ENCODE measurements at regions not wholly inside any gene's neighbourhood (a gene's known extent, or its start where the extent isn't known, plus 50 kb on each side); places are given as distances from the start of the nearest gene placed in this dataset.

DNA sequence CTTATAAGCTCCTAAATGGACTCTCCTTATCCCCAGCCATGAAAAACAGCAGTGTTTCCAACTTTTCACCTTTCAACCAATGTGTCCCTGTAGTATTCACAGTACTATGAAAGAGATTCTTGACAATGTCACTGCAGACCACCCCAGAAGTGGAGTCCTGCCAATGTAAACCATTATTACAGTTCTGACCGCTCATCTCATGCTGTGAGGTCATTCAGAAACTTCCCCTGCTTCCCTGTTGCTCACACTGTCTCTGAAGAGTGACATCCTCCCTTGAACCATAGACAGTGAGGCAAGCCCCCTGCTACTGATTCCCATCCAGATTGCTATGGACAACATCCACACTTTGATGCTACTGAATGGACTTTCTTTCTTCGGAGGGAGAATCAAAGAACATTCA lies 1523.7 kb upstream of the ACVR2A start:
- Histone ChIP-seq H3K4me1 (ENCODE audit: insufficient read depth, low read length) (no peaks in the 10 kb centered on the region), H3K36me3 (ENCODE audit: insufficient read depth, low read length) (no peaks in the 10 kb centered on the region), H3K4me3 (ENCODE audit: low read length) (no peak overlapping the region), H3K27me3 (ENCODE audit: control insufficient read depth in 1 of 2, insufficient read depth in 2 of 2, low read length in 2 of 2) (no peaks in the 10 kb centered on the region), H3K9me3 (ENCODE audit: control insufficient read depth in 1 of 2, insufficient read depth in 1 of 2, low read length in 2 of 2) (no peaks in the 10 kb centered on the region), H3K27ac (ENCODE audit: low read depth in 1 of 2, low read length in 2 of 2) (no peak overlapping the region)
- Mint-ChIP-seq H3K4me3 (no peak overlapping the region), H3K4me1 (ENCODE audit: low read depth) (no peaks in the 10 kb centered on the region), H3K36me3 (ENCODE audit: low read depth) (no peaks in the 10 kb centered on the region), H3K9me3 (peaks cover 3% of the 10 kb centered on the region), H3K27ac (no peak overlapping the region), H3K27me3 (no peaks in the 10 kb centered on the region)
- TF ChIP-seq, protein P1, sequence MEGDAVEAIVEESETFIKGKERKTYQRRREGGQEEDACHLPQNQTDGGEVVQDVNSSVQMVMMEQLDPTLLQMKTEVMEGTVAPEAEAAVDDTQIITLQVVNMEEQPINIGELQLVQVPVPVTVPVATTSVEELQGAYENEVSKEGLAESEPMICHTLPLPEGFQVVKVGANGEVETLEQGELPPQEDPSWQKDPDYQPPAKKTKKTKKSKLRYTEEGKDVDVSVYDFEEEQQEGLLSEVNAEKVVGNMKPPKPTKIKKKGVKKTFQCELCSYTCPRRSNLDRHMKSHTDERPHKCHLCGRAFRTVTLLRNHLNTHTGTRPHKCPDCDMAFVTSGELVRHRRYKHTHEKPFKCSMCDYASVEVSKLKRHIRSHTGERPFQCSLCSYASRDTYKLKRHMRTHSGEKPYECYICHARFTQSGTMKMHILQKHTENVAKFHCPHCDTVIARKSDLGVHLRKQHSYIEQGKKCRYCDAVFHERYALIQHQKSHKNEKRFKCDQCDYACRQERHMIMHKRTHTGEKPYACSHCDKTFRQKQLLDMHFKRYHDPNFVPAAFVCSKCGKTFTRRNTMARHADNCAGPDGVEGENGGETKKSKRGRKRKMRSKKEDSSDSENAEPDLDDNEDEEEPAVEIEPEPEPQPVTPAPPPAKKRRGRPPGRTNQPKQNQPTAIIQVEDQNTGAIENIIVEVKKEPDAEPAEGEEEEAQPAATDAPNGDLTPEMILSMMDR (IDR thresholded peaks at IDR 0.05), result no peak
- ATAC-seq (ENCODE audit: poor library complexity), result no peak
- CTCF ChIA-PET, result no interaction called here
- no peak for DNase-seq
- POLR2A ChIA-PET, result no interaction called here
- intact Hi-C loops (cut with DNase I, micrococcal nuclease), result no loop called here

DNA sequence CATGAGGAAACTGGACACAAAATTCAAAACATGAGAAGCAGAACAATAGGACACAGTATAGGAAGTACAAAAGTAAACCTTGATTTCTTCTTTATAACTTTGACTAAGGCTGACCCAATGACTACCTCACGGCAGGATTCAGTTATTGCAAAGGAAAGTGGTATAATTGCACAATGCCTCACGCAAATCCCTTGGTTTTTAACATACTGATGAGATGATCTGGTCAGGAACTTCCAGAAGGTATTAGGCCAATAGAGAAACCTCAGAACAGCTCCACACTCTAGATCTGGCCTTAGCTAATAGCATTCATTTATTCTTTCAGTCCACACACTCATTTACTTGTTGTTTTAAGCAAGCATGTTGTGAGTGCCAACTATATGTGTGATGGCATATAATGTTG lies 1526.9 kb upstream of the ACVR2A start:
- intact Hi-C loops (cut with DNase I, micrococcal nuclease), result no loop called here
- no peaks in the 10 kb centered on the region for H3K27me3 Mint-ChIP-seq

DNA sequence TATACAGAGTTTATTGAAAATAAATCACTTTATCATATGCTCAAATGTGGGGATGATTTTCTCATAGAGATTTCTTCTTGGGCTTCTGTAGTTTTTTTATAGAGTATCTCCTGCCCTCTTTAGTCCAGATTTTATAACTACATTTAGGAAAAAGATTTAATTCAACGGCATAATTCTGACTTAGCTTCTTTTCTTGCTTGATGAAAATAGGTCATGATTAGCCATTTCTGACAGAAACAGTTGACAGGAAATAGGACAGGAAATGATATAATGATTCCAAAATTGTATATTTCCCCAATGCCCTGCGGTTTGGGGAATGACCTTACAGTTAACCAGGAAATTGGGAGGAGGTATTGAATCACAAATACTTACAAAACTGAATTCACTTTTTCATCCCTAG lies 1531.9 kb upstream of the ACVR2A start:
- TF ChIP-seq, protein P1 (IDR thresholded peaks at IDR 0.05), result no peak
- H3K36me3 Mint-ChIP-seq (ENCODE audit: low read depth), result no peaks in the 10 kb centered on the region
- Histone ChIP-seq H3K27me3 (ENCODE audit: control insufficient read depth in 1 of 2, insufficient read depth in 2 of 2, low read length in 2 of 2) (no peaks in the 10 kb centered on the region), H3K36me3 (ENCODE audit: insufficient read depth, low read length) (no peaks in the 10 kb centered on the region), H3K4me3 (ENCODE audit: low read length) (no peak overlapping the region), H3K9me3 (ENCODE audit: control insufficient read depth in 1 of 2, insufficient read depth in 1 of 2, low read length in 2 of 2) (no peaks in the 10 kb centered on the region), H3K27ac (ENCODE audit: low read depth in 1 of 2, low read length in 2 of 2) (no peak overlapping the region), H3K4me1 (ENCODE audit: insufficient read depth, low read length) (no peaks in the 10 kb centered on the region)
- no peak overlapping the region for H3K4me3 Mint-ChIP-seq
- H3K27me3 Mint-ChIP-seq, result no peaks in the 10 kb centered on the region
- no peaks in the 10 kb centered on the region for H3K9me3 Mint-ChIP-seq
- intact Hi-C loops (cut with DNase I, micrococcal nuclease), result no loop called here
- H3K4me1 Mint-ChIP-seq (ENCODE audit: low read depth), result no peaks in the 10 kb centered on the region
- ChIA-PET CTCF (no interaction called here), POLR2A (no interaction called here)
- ATAC-seq (ENCODE audit: poor library complexity) (no peak), DNase-seq (no peak)
- H3K27ac Mint-ChIP-seq, result no peak overlapping the region

More for the DNA sequence above, 1526.9 kb upstream of the ACVR2A start:
- Mint-ChIP-seq H3K4me3 (no peak overlapping the region), H3K9me3 (peaks cover 3% of the 10 kb centered on the region), H3K36me3 (ENCODE audit: low read depth) (no peaks in the 10 kb centered on the region), H3K4me1 (ENCODE audit: low read depth) (no peaks in the 10 kb centered on the region), H3K27ac (no peak overlapping the region)
- H3K9me3 ChIP-seq (ENCODE audit: control insufficient read depth in 1 of 2, insufficient read depth in 1 of 2, low read length in 2 of 2), result no peaks in the 10 kb centered on the region
- ATAC-seq (ENCODE audit: poor library complexity) (no peak), DNase-seq (no peak)
- ChIA-PET POLR2A (no interaction called here), CTCF (no interaction called here)
- no peak overlapping the region for H3K27ac ChIP-seq (ENCODE audit: low read depth in 1 of 2, low read length in 2 of 2)
- no peaks in the 10 kb centered on the region for H3K27me3 ChIP-seq (ENCODE audit: control insufficient read depth in 1 of 2, insufficient read depth in 2 of 2, low read length in 2 of 2)
- TF ChIP-seq, protein P1 (IDR thresholded peaks at IDR 0.05), result no peak
- H3K4me1 ChIP-seq (ENCODE audit: insufficient read depth, low read length), result no peaks in the 10 kb centered on the region
- no peaks in the 10 kb centered on the region for H3K36me3 ChIP-seq (ENCODE audit: insufficient read depth, low read length)
- no peak overlapping the region for H3K4me3 ChIP-seq (ENCODE audit: low read length)
